A673 (cell line): ENCODE measurements at regions not wholly inside any gene's neighbourhood (a gene's known extent, or its start where the extent isn't known, plus 50 kb on each side); places are given as distances from the start of the nearest gene placed in this dataset.

Experiments used
- BruUV-seq: library from RNA; stranded (reverse); fragments of 400-500 nt; replicated peaks from 2 replicates; lab custom pipeline; 2021; lab: Mats Ljungman, UMichigan
- CTCF ChIA-PET: fragments of 300-600 bp; sonication (Branson Sonifier 250); formaldehyde crosslinking; loops from one replicate; lab custom pipeline; 2022; ENCODE audit warnings: antibody characterized with exemption; lab: Charles Lee
- POLR2A ChIA-PET: fragments of 300-600 bp; sonication (Branson Sonifier 250); formaldehyde crosslinking; loops from one replicate; lab custom pipeline; 2022; ENCODE audit warnings: antibody characterized with exemption; ENCODE audit not compliant: low non-redundant PET; lab: Charles Lee
- DNase-seq: peaks from one replicate; pipeline ENCODE4 v3.0.0-alpha.2; 2015; ENCODE audit warnings: low spot score
- H3K27ac ChIP-seq: fragments of 200-600 bp; sonication (generic); 2 replicates; pipeline ENCODE4 v1.5.1; 2016; ENCODE audit warnings: mixed run types, low read depth, mild to moderate bottlenecking, mixed read lengths, antibody characterized with exemption, low read length; ENCODE audit not compliant: poor library complexity, severe bottlenecking
- H3K27me3 ChIP-seq: fragments of 200-600 bp; sonication (generic); replicated peaks from 2 replicates; pipeline ENCODE4 v1.6.1; 2017; ENCODE audit warnings: mixed run types, low read depth, mild to moderate bottlenecking, mixed read lengths, antibody characterized with exemption, low read length; ENCODE audit not compliant: insufficient read depth, poor library complexity
- H3K36me3 ChIP-seq: fragments of 200-600 bp; sonication (generic); 2 replicates; pipeline ENCODE4 v1.6.1; 2016; ENCODE audit warnings: mixed run types, mild to moderate bottlenecking, mixed read lengths, antibody characterized with exemption, low read length; ENCODE audit not compliant: insufficient read depth, poor library complexity, severe bottlenecking
- H3K4me1 ChIP-seq: fragments of 200-600 bp; sonication (generic); 2 replicates; pipeline ENCODE4 v1.6.1; 2017; ENCODE audit warnings: mixed run types, mild to moderate bottlenecking, mixed read lengths, antibody characterized with exemption, low read length; ENCODE audit not compliant: insufficient read depth, poor library complexity, severe bottlenecking
- H3K4me3 ChIP-seq: fragments of 200-600 bp; sonication (generic); 2 replicates; pipeline ENCODE4 v1.5.1; 2016; ENCODE audit warnings: low read depth, mixed run types, mild to moderate bottlenecking, mixed read lengths, low read length; ENCODE audit not compliant: poor library complexity, severe bottlenecking
- H3K9me3 ChIP-seq: fragments of 200-600 bp; sonication (generic); 2 replicates; pipeline ENCODE4 v1.6.1; 2016; ENCODE audit warnings: mixed run types, low read depth, mild to moderate bottlenecking, mixed read lengths, antibody characterized with exemption, low read length; ENCODE audit not compliant: poor library complexity, severe bottlenecking
- EZH2 ChIP-seq: fragments of 200-600 bp; sonication (generic); IDR thresholded peaks from 2 replicates; pipeline ENCODE4 v1.6.1; 2017; ENCODE audit warnings: borderline replicate concordance, low read depth, mild to moderate bottlenecking, mixed read lengths, antibody characterized with exemption, low read length; ENCODE audit not compliant: poor library complexity, severe bottlenecking
- intact Hi-C: fragments of 100-400 bp; cut with micrococcal nuclease; formaldehyde crosslinking; loops from one replicate; pipeline ENCODE4 v1.10.0; 2022; ENCODE audit not compliant: unreplicated experiment
- TF ChIP-seq, protein P1 (sequence below): fragments of 300-800, 200-600 bp; sonication (generic); conservative IDR thresholded peaks from 2 replicates; pipeline ENCODE4 v1.5.1; 2017; ENCODE audit warnings: low read depth, mild to moderate bottlenecking, antibody characterized with exemption, low read length, moderate library complexity, mixed read lengths

DNA sequence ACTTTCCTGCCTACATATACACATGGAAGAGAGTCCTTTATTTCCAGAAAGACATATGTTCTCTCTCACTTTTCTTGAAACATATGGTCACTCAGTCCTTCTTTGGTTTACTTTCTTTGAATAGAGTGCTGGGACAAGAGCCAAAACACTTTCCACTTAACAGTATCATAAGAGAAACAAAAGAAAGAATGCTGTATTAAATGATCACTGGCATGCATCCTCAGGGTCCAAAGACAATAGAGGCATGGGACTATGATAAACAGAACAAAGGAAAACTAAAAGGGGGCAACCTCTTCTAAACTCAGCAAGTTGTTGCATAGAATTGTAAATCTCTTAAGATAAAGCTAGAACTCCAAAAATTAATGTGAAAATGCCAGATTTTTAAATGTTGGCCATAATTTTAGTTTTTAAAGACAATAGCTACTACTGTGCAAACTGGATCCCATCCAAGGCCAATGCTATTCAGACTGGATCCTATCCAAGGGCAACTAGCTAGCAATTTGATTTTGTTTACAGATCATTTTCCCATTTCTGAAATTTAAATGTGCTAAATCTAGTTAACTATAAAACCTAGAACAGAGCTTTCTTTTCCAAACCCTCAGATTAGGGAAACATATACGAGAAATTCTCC lies 687.5 kb downstream of the SORCS3 start:
- no peak for TF ChIP-seq EZH2
- TF ChIP-seq, protein P1, sequence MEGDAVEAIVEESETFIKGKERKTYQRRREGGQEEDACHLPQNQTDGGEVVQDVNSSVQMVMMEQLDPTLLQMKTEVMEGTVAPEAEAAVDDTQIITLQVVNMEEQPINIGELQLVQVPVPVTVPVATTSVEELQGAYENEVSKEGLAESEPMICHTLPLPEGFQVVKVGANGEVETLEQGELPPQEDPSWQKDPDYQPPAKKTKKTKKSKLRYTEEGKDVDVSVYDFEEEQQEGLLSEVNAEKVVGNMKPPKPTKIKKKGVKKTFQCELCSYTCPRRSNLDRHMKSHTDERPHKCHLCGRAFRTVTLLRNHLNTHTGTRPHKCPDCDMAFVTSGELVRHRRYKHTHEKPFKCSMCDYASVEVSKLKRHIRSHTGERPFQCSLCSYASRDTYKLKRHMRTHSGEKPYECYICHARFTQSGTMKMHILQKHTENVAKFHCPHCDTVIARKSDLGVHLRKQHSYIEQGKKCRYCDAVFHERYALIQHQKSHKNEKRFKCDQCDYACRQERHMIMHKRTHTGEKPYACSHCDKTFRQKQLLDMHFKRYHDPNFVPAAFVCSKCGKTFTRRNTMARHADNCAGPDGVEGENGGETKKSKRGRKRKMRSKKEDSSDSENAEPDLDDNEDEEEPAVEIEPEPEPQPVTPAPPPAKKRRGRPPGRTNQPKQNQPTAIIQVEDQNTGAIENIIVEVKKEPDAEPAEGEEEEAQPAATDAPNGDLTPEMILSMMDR, result no peak
- Histone ChIP-seq H3K36me3 (no peaks in the 10 kb centered on the region), H3K27ac (no peak overlapping the region), H3K4me1 (no peaks in the 10 kb centered on the region), H3K4me3 (no peak overlapping the region), H3K27me3 (peaks cover 46% of the 10 kb centered on the region), H3K9me3 (no peaks in the 10 kb centered on the region)
- CTCF ChIA-PET, result no interaction called here
- no peak for DNase-seq
- intact Hi-C loops, result no loop called here
- no TSS peak for BruUV-seq
- POLR2A ChIA-PET, result interaction anchor here (0.6 kb wide), 1 partner anchor 1022 kb away, joined by 4 read pairs; no protein-coding TSS in a partner anchor
